H1 (cell line): ENCODE measurements at regions not wholly inside any gene's neighbourhood (a gene's known extent, or its start where the extent isn't known, plus 50 kb on each side); places are given as distances from the start of the nearest gene placed in this dataset.
"Not testable (repeated sequence)": the region's sequence is repeated elsewhere in the genome, so short reads cannot be mapped to it uniquely, and the experiment has no call there.

Source experiments
- CTCF ChIA-PET: fragments of 300-600 bp; sonication (Branson Sonifier 250); formaldehyde crosslinking; loops from one replicate; lab custom pipeline; 2021; ENCODE audit not compliant: partially characterized antibody; lab: Charles Lee
- POLR2A ChIA-PET: fragments of 300-600 bp; sonication (Branson Sonifier 250); formaldehyde crosslinking; loops from one replicate; lab custom pipeline; 2021; ENCODE audit warnings: inconsistent platforms; ENCODE audit not compliant: partially characterized antibody; lab: Charles Lee
- DNase-seq, 2 experiments: peaks; one replicate each; pipeline versions ENCODE4 v3.0.0 to v3.0.0-alpha.2; 2010 to 2022; ENCODE audit warnings: low spot score in 2 of 2, low read depth in 1 of 2, mixed read lengths in 1 of 2
- FAIRE-seq: peaks from 2 replicates; lab custom pipeline; 2011; peaks lifted over from hg19 to GRCh38; lab: Jason Lieb, UNC
- H2AFZ ChIP-seq: 2 replicates; pipeline ENCODE4 v1.8.1; 2012; ENCODE audit warnings: low read length, inconsistent platforms
- H2AK5ac ChIP-seq: 2 replicates; pipeline ENCODE4 v1.6.1; 2013; ENCODE audit warnings: low read depth, low read length
- H2BK120ac ChIP-seq: replicated peaks from 2 replicates; pipeline ENCODE3; 2013; ENCODE audit warnings: low read depth, low read length, inconsistent platforms
- H2BK12ac ChIP-seq: 2 replicates; pipeline ENCODE4 v1.6.1; 2013; ENCODE audit warnings: low read depth, low read length
- H2BK15ac ChIP-seq: 2 replicates; pipeline ENCODE4 v1.6.1; 2013; ENCODE audit warnings: low read length
- H2BK20ac ChIP-seq: 2 replicates; pipeline ENCODE4 v1.6.1; 2013; ENCODE audit warnings: low read length
- H2BK5ac ChIP-seq: 2 replicates; pipeline ENCODE4 v1.6.1; 2013; ENCODE audit warnings: low read depth, low read length
- H3K14ac ChIP-seq: 2 replicates; pipeline ENCODE4 v1.6.1; 2013; ENCODE audit warnings: inconsistent platforms; ENCODE audit not compliant: insufficient read length
- H3K18ac ChIP-seq: 2 replicates; pipeline ENCODE4 v1.6.1; 2013; ENCODE audit warnings: low read length; ENCODE audit errors: extremely low read depth
- H3K23ac ChIP-seq: 2 replicates; pipeline ENCODE4 v1.6.1; 2013; ENCODE audit warnings: inconsistent platforms; ENCODE audit not compliant: insufficient read length
- H3K23me2 ChIP-seq: 2 replicates; pipeline ENCODE4 v1.6.1; 2013; ENCODE audit warnings: low read depth, low read length
- H3K27ac ChIP-seq: 2 replicates; pipeline ENCODE4 v1.6.1; 2011; ENCODE audit warnings: low read depth, low read length, inconsistent platforms
- H3K27me3 ChIP-seq, 4 experiments: replicated peaks in 1 of 4; 1 replicate in 1 of 4; 2 replicates in 3 of 4; pipeline versions ENCODE4 v1.6.1 to v1.8.1; 2011 to 2013; ENCODE audit warnings: low read length in 3 of 4, mild to moderate bottlenecking in 3 of 4, inconsistent platforms in 2 of 4, mixed read lengths in 2 of 4, moderate library complexity in 1 of 4; ENCODE audit not compliant: control insufficient read depth in 3 of 4, insufficient read depth in 3 of 4; ENCODE audit errors: extremely low read depth in 1 of 4
- H3K36me3 ChIP-seq, 4 experiments: 2 replicates each; pipeline versions ENCODE4 v1.6.1 to v1.8.1; 2011 to 2013; ENCODE audit warnings: mild to moderate bottlenecking in 4 of 4, low read length in 3 of 4, moderate library complexity in 2 of 4, control low read depth in 1 of 4, inconsistent platforms in 1 of 4; ENCODE audit not compliant: insufficient read depth in 4 of 4, control insufficient read depth in 2 of 4
- H3K4ac ChIP-seq: replicated peaks from 2 replicates; pipeline ENCODE3; 2013; ENCODE audit warnings: low read length, low read depth, mixed read lengths, inconsistent platforms; ENCODE audit not compliant: insufficient read length
- H3K4me1 ChIP-seq, 4 experiments: replicated peaks in 1 of 4; 1 replicate in 1 of 4; 2 replicates in 3 of 4; pipeline versions ENCODE4 v1.6.1 to v1.8.1; 2011 to 2013; ENCODE audit warnings: low read length in 3 of 4, inconsistent platforms in 2 of 4, mixed read lengths in 1 of 4; ENCODE audit not compliant: insufficient read depth in 4 of 4, control insufficient read depth in 3 of 4
- H3K4me2 ChIP-seq, 2 experiments: 2 replicates each; pipeline versions ENCODE4 v1.6.1 to v1.8.1; 2011 to 2013; ENCODE audit warnings: low read depth in 2 of 2, low read length in 2 of 2, control low read depth in 1 of 2, inconsistent platforms in 1 of 2, mild to moderate bottlenecking in 1 of 2; ENCODE audit not compliant: insufficient read depth in 1 of 2
- H3K4me3 ChIP-seq, 4 experiments: fragments of 200-600, 300-600 bp in 1 of 4; sonication (generic), shearing (Covaris generic), sonication (Bioruptor Twin) in 1 of 4; 2 replicates each; pipeline versions ENCODE4 v1.5.1 to v1.8.1; 2011 to 2016; ENCODE audit warnings: low read length in 4 of 4, low read depth in 3 of 4, control low read depth in 2 of 4, inconsistent platforms in 2 of 4, mild to moderate bottlenecking in 2 of 4, mixed read lengths in 1 of 4, moderate library complexity in 1 of 4; ENCODE audit not compliant: insufficient read depth in 2 of 4; ENCODE audit errors: extremely low read depth in 1 of 4
- H3K56ac ChIP-seq: replicated peaks from 2 replicates; pipeline ENCODE3; 2013; ENCODE audit warnings: low read depth, mild to moderate bottlenecking, mixed read lengths, low read length, inconsistent platforms; ENCODE audit not compliant: insufficient read length
- H3K79me1 ChIP-seq: 2 replicates; pipeline ENCODE4 v1.6.1; 2013; ENCODE audit warnings: low read depth, low read length, control low read depth
- H3K79me2 ChIP-seq, 2 experiments: 2 replicates each; pipeline versions ENCODE4 v1.6.1 to v1.8.1; 2012 to 2013; ENCODE audit warnings: low read length in 2 of 2, mild to moderate bottlenecking in 2 of 2, inconsistent platforms in 1 of 2; ENCODE audit not compliant: insufficient read depth in 2 of 2, control insufficient read depth in 1 of 2
- H3K9ac ChIP-seq, 4 experiments: replicated peaks in 1 of 4; 1 replicate in 1 of 4; 2 replicates in 3 of 4; pipeline versions ENCODE4 v1.6.1 to v1.8.1; 2011 to 2013; ENCODE audit warnings: low read depth in 3 of 4, low read length in 3 of 4, control low read depth in 2 of 4, mild to moderate bottlenecking in 2 of 4, moderate library complexity in 2 of 4, inconsistent platforms in 1 of 4; ENCODE audit errors: extremely low read depth in 1 of 4
- H3K9me3 ChIP-seq, 2 experiments: 2 replicates each; pipeline versions ENCODE4 v1.6.1 to v1.8.1; 2012 to 2013; ENCODE audit warnings: mild to moderate bottlenecking in 2 of 2, moderate library complexity in 2 of 2, control low read depth in 1 of 2, inconsistent platforms in 1 of 2, low read depth in 1 of 2, low read length in 1 of 2, mixed read lengths in 1 of 2; ENCODE audit not compliant: insufficient read depth in 2 of 2
- H4K20me1 ChIP-seq, 2 experiments: replicated peaks in 1 of 2; 2 replicates each; pipeline versions ENCODE3 to v1.8.1; 2011 to 2013; ENCODE audit warnings: inconsistent platforms in 2 of 2, low read length in 2 of 2, mild to moderate bottlenecking in 1 of 2; ENCODE audit not compliant: insufficient read depth in 2 of 2, control insufficient read depth in 1 of 2
- H4K5ac ChIP-seq: 2 replicates; pipeline ENCODE4 v1.6.1; 2013; ENCODE audit warnings: low read length, low read depth, mixed read lengths, inconsistent platforms; ENCODE audit not compliant: insufficient read length
- H4K8ac ChIP-seq: 2 replicates; pipeline ENCODE4 v1.8.0; 2013; ENCODE audit warnings: mild to moderate bottlenecking, moderate library complexity, low read length, inconsistent platforms; ENCODE audit not compliant: insufficient read depth; ENCODE audit errors: extremely low read depth
- H4K91ac ChIP-seq: replicated peaks from 2 replicates; pipeline ENCODE3; 2013; ENCODE audit warnings: low read length, mixed read lengths, inconsistent platforms; ENCODE audit not compliant: insufficient read length
- WGBS, 2 experiments: shearing (Covaris generic) in 1 of 2; methylation state at CpG; one replicate each; pipeline versions ENCODE4 v1.1.6 to v1.1.7; 2013 to 2015; ENCODE audit warnings: low lambda C conversion rate in 2 of 2, mixed read lengths in 2 of 2, inconsistent platforms in 1 of 2, low coverage in 1 of 2, missing lambda C conversion rate in 1 of 2; ENCODE audit not compliant: insufficient replicate concordance in 2 of 2, insufficient coverage in 1 of 2, insufficient read length in 1 of 2; ENCODE audit errors: extremely low coverage in 1 of 2, missing lambda C conversion rate in 1 of 2; 5-methylcytosine and 5-hydroxymethylcytosine counted together

DNA sequence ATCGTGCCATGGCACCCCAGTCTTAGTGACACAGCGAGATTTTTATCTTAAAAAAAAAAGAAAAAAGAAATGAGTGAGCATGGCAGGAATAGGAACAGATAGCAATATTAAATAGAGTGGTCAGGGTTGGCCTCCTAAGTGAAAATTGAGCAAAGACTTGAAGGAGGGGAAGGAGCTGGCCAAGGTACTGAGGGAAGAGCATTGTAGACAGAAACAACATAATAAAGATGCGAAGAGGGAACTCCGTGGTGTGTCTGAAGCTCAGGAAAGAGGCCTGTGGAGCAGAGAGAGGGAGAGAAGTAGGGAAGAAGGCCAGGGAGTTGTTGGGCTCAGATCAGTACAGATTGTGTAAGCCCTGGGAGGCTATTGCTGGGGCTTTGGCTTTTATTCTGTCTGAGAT is 1256.1 kb downstream of the FOXD4L5 start:
- FAIRE-seq, H3K36me3 ChIP-seq, H2BK20ac ChIP-seq, H3K14ac ChIP-seq, H4K8ac ChIP-seq, H2BK15ac ChIP-seq, H2AK5ac ChIP-seq, H3K79me2 ChIP-seq, CTCF ChIA-PET, H3K27me3 ChIP-seq, H3K56ac ChIP-seq, H2BK5ac ChIP-seq, H3K4ac ChIP-seq, H3K9ac ChIP-seq, H4K20me1 ChIP-seq, DNase-seq, H4K91ac ChIP-seq, H2BK120ac ChIP-seq, H3K23ac ChIP-seq, H3K23me2 ChIP-seq, H3K27ac ChIP-seq, H3K4me1 ChIP-seq, H2AFZ ChIP-seq, POLR2A ChIA-PET, H3K18ac ChIP-seq, H3K4me2 ChIP-seq, H2BK12ac ChIP-seq, H3K4me3 ChIP-seq, H4K5ac ChIP-seq, H3K79me1 ChIP-seq: not testable (repeated sequence)
- 84% methylated on average over 4 of the region's 4 CpGs; no CpG with 5 or more reads in 1 of the 2 experiments for WGBS, 2 experiments
- H3K9me3 ChIP-seq, result peaks cover 21 to 66% of the 10 kb centered on the region in 2 experiments; a peak in 3 of 4 replicates

DNA sequence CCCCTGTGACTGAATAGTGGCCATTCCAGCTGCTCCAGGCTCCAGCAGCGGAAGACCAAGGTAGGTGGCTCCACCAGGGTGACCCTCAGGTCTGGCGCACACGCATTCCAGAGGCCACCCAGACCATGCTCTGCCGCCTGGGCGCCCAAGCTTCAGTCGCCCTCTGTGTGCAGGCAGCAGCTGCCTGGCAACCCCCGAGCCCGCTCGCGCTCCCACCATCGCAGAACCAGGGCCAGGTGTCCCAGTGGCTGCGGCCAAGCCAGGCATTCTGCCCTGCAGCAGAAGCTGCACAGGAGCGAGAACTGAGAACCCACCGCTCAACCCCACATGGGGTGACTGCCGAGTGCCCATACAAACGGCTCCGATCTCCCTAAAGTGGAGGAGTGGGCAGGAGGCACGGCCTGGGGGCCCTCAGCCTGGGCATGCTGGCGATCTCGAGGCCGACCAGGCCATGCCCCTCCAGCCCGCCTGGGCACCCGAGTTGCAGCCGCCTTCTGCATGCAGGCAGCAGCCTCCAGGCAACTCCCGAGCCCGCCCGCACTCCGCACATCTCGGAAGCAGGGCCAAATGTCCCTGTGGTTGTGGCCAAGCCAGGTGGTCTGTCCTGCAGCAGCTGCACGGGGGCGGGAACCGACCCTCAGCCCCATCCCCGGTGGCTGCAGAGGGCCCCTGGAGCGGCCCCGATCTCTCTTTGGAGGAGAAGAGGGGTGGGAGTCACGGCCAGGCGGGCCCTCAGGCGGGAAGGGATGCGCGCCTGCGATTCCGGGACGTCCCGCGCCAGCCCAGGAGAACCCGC is 1264.1 kb downstream of the FOXD4L5 start:
- POLR2A ChIA-PET, H2BK15ac ChIP-seq, H4K8ac ChIP-seq, H3K79me1 ChIP-seq, H4K5ac ChIP-seq, H2BK20ac ChIP-seq, H3K14ac ChIP-seq, H4K91ac ChIP-seq, H3K4me1 ChIP-seq, H2BK5ac ChIP-seq, H2AK5ac ChIP-seq, H3K36me3 ChIP-seq, H3K23ac ChIP-seq, H4K20me1 ChIP-seq, DNase-seq, H3K56ac ChIP-seq, H2AFZ ChIP-seq, H3K79me2 ChIP-seq, H3K4ac ChIP-seq, H3K27me3 ChIP-seq, H3K9ac ChIP-seq, FAIRE-seq, H3K4me2 ChIP-seq, H3K23me2 ChIP-seq, H3K27ac ChIP-seq, H3K18ac ChIP-seq, H2BK12ac ChIP-seq, CTCF ChIA-PET, H3K4me3 ChIP-seq, H2BK120ac ChIP-seq: not testable (repeated sequence)
- peaks cover 4 to 44% of the 10 kb centered on the region in 2 experiments; a peak in 3 of 4 replicates for H3K9me3 ChIP-seq
- WGBS, 2 experiments, result 89% methylated on average over 32 of the region's 46 CpGs; no CpG with 5 or more reads in 1 of the 2 experiments
